ENCODE measurements at regions not wholly inside any gene's neighbourhood (a gene's known extent, or its start where the extent isn't known, plus 50 kb on each side); places are given as distances from the start of the nearest gene placed in this dataset.

GRCh38 chr4:22614114-22614513, 78.6 kb upstream of the GBA3 start:
- no peak for TF ChIP-seq CTCF (IDR thresholded peaks at IDR 0.05; ENCODE audit: low read length)
- no peak for TF ChIP-seq EZH2phosphoT487 (IDR thresholded peaks at IDR 0.05; ENCODE audit: low read length)
